ENCODE measurements at regions not wholly inside any gene's neighbourhood (a gene's known extent, or its start where the extent isn't known, plus 50 kb on each side); places are given as distances from the start of the nearest gene placed in this dataset.
"Not testable (repeated sequence)": the region's sequence is repeated elsewhere in the genome, so short reads cannot be mapped to it uniquely, and the experiment has no call there.

DNA sequence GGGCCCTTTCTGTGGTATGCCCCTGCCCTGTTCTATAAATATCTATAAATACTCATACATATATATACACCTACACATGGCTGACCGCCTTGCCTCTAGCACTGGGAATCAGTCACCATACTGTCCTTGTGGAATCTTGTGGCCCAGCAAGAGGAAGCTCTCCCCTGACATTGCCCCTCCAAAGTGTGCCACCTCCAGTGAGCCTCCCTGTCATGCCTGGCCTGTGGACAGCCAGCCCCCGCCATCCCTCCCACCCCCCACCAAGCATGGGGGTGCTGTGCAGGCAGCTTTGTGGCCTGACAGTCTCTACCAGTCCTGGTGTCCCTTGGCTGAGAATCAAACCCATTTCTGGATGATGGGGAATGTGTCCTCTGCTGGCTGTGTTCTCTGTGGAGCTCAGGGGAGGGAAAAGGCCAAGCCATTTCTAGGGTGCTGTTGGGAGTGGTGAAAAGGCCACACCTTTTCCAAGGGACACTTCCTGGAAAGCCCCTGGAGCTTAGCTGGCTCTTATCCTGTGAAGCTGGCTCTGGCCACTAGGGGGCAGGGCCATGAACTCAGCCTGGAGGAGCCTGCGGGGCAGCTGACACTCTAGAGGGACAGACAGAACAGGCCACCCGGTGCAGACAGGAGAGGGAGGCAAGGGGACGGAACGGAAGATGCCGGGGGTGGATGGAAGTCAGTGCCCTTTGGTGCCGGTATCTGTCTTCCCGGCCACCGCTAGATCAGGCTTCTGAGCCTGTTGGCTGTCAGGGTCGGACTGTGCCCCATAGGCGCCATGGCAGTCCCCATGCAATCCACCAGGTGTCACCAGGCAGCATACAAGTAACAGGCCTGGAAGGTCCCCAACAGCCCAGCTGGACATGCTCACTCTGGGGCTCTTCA lies 167.2 kb downstream of the TBC1D2B start (continued):
- TF ChIP-seq SMAD3 (CRISPR knock-in tag; IDR thresholded peaks at IDR 0.05) (0 out of 2 replicates have a peak, but pooled peaks have one; percentile 46), SALL1 (CRISPR knock-in tag; IDR thresholded peaks at IDR 0.05) (peak; percentile 39; the same call in 1 of the 2 replicates), LCORL (CRISPR knock-in tag; IDR thresholded peaks at IDR 0.05) (peak; percentile 44; the same call in 1 of the 2 replicates), TAF1 (CRISPR knock-in tag; IDR thresholded peaks at IDR 0.05) (peak; percentile 22; the same call in 1 of the 2 replicates), HOXA5 (CRISPR knock-in tag; IDR thresholded peaks at IDR 0.05) (0 out of 2 replicates have a peak, but pooled peaks have one; percentile 22), ZFX (CRISPR knock-in tag; IDR thresholded peaks at IDR 0.05; ENCODE audit: low read depth) (peak; percentile 48; the same call in 1 of the 2 replicates), SMC3 (IDR thresholded peaks at IDR 0.05; ENCODE audit: low read length) (peak; percentile 25; the same call in 1 of the 2 replicates), MEIS1 (CRISPR knock-in tag; IDR thresholded peaks at IDR 0.05; ENCODE audit: borderline replicate concordance) (peak; percentile 42; the same call in 1 of the 2 replicates), RAD21 (CRISPR knock-in tag; IDR thresholded peaks at IDR 0.05) (peak; percentile 40; the same call in 1 of the 2 replicates), ELF1 (CRISPR knock-in tag; IDR thresholded peaks at IDR 0.05) (peak; percentile 45; the same call in 1 of the 2 replicates), ZNF788 (CRISPR knock-in tag; IDR thresholded peaks at IDR 0.05; ENCODE audit: borderline replicate concordance) (peak; percentile 28; the same call in 1 of the 2 replicates)
- TF ChIP-seq, protein P1, sequence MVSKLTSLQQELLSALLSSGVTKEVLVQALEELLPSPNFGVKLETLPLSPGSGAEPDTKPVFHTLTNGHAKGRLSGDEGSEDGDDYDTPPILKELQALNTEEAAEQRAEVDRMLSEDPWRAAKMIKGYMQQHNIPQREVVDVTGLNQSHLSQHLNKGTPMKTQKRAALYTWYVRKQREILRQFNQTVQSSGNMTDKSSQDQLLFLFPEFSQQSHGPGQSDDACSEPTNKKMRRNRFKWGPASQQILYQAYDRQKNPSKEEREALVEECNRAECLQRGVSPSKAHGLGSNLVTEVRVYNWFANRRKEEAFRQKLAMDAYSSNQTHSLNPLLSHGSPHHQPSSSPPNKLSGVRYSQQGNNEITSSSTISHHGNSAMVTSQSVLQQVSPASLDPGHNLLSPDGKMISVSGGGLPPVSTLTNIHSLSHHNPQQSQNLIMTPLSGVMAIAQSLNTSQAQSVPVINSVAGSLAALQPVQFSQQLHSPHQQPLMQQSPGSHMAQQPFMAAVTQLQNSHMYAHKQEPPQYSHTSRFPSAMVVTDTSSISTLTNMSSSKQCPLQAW (CRISPR knock-in tag; IDR thresholded peaks at IDR 0.05), result 0 out of 2 replicates have a peak, but pooled peaks have one; percentile 38
- TF ChIP-seq LCORL (IDR thresholded peaks at IDR 0.05), result not testable (repeated sequence)
- TF ChIP-seq, protein P2, sequence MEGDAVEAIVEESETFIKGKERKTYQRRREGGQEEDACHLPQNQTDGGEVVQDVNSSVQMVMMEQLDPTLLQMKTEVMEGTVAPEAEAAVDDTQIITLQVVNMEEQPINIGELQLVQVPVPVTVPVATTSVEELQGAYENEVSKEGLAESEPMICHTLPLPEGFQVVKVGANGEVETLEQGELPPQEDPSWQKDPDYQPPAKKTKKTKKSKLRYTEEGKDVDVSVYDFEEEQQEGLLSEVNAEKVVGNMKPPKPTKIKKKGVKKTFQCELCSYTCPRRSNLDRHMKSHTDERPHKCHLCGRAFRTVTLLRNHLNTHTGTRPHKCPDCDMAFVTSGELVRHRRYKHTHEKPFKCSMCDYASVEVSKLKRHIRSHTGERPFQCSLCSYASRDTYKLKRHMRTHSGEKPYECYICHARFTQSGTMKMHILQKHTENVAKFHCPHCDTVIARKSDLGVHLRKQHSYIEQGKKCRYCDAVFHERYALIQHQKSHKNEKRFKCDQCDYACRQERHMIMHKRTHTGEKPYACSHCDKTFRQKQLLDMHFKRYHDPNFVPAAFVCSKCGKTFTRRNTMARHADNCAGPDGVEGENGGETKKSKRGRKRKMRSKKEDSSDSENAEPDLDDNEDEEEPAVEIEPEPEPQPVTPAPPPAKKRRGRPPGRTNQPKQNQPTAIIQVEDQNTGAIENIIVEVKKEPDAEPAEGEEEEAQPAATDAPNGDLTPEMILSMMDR (CRISPR knock-in tag; IDR thresholded peaks at IDR 0.05), result peak; percentile 83
- TF ChIP-seq, protein P3, sequence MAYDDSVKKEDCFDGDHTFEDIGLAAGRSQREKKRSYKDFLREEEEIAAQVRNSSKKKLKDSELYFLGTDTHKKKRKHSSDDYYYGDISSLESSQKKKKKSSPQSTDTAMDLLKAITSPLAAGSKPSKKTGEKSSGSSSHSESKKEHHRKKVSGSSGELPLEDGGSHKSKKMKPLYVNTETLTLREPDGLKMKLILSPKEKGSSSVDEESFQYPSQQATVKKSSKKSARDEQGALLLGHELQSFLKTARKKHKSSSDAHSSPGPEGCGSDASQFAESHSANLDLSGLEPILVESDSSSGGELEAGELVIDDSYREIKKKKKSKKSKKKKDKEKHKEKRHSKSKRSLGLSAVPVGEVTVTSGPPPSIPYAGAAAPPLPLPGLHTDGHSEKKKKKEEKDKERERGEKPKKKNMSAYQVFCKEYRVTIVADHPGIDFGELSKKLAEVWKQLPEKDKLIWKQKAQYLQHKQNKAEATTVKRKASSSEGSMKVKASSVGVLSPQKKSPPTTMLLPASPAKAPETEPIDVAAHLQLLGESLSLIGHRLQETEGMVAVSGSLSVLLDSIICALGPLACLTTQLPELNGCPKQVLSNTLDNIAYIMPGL (CRISPR knock-in tag; IDR thresholded peaks at IDR 0.05; ENCODE audit: borderline replicate concordance in 1 of 2, low read depth in 1 of 2), result peak; percentile 76 to 87
- TF ChIP-seq, protein P4, sequence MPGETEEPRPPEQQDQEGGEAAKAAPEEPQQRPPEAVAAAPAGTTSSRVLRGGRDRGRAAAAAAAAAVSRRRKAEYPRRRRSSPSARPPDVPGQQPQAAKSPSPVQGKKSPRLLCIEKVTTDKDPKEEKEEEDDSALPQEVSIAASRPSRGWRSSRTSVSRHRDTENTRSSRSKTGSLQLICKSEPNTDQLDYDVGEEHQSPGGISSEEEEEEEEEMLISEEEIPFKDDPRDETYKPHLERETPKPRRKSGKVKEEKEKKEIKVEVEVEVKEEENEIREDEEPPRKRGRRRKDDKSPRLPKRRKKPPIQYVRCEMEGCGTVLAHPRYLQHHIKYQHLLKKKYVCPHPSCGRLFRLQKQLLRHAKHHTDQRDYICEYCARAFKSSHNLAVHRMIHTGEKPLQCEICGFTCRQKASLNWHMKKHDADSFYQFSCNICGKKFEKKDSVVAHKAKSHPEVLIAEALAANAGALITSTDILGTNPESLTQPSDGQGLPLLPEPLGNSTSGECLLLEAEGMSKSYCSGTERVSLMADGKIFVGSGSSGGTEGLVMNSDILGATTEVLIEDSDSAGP (CRISPR knock-in tag; IDR thresholded peaks at IDR 0.05; ENCODE audit: borderline replicate concordance), result peak; percentile 35; the same call in 1 of the 2 replicates
- TF ChIP-seq, protein P5, sequence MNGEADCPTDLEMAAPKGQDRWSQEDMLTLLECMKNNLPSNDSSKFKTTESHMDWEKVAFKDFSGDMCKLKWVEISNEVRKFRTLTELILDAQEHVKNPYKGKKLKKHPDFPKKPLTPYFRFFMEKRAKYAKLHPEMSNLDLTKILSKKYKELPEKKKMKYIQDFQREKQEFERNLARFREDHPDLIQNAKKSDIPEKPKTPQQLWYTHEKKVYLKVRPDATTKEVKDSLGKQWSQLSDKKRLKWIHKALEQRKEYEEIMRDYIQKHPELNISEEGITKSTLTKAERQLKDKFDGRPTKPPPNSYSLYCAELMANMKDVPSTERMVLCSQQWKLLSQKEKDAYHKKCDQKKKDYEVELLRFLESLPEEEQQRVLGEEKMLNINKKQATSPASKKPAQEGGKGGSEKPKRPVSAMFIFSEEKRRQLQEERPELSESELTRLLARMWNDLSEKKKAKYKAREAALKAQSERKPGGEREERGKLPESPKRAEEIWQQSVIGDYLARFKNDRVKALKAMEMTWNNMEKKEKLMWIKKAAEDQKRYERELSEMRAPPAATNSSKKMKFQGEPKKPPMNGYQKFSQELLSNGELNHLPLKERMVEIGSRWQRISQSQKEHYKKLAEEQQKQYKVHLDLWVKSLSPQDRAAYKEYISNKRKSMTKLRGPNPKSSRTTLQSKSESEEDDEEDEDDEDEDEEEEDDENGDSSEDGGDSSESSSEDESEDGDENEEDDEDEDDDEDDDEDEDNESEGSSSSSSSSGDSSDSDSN (CRISPR knock-in tag; IDR thresholded peaks at IDR 0.05), result peak; percentile 26; the same call in 1 of the 2 replicates
